Vagina (tissue), 2 donors: ENCODE measurements at regions not wholly inside any gene's neighbourhood (a gene's known extent, or its start where the extent isn't known, plus 50 kb on each side); places are given as distances from the start of the nearest gene placed in this dataset.

ENCODE experiments used
- DNase-seq, 2 donors: peaks; one replicate each; pipeline ENCODE4 v3.0.0-alpha.2; 2017; ENCODE audit errors: extremely low spot score in 2 of 2
- H3K27ac ChIP-seq: fragments of 200-600 bp; sonication (generic); one replicate; pipeline ENCODE4 v1.5.1; 2019
- H3K27me3 ChIP-seq: fragments of 200-600 bp; sonication (generic); one replicate; pipeline ENCODE4 v1.5.1; 2019
- H3K36me3 ChIP-seq, 2 donors: fragments of 200-600 bp; sonication (generic); one replicate each; pipeline ENCODE4 v1.5.1; 2017 to 2019
- H3K4me1 ChIP-seq: fragments of 200-600 bp; sonication (generic); one replicate; pipeline ENCODE4 v1.5.1; 2019
- H3K4me3 ChIP-seq, 2 donors: fragments of 200-600 bp; sonication (generic); 1 replicate in 1 of 2; 2 replicates in 1 of 2; pipeline ENCODE4 v1.5.1; 2016 to 2019
- H3K9me3 ChIP-seq: fragments of 200-600 bp; sonication (generic); one replicate; pipeline ENCODE4 v1.5.1; 2019
- CTCF ChIP-seq, 3 experiments: fragments of 450-650 bp in 2 of 3; fragments of 200-600 bp in 1 of 3; sonication (generic) in 1 of 3; IDR thresholded peaks; one replicate each; pipeline ENCODE4 v1.5.1; 2017 to 2019; ENCODE audit warnings: antibody characterized with exemption in 3 of 3, mild to moderate bottlenecking in 2 of 3, moderate library complexity in 2 of 3
- POLR2A ChIP-seq, 2 donors: fragments of 450-650 bp; IDR thresholded peaks; one replicate each; pipeline ENCODE4 v1.6.1; 2017; ENCODE audit warnings: antibody characterized with exemption in 2 of 2, mild to moderate bottlenecking in 2 of 2, moderate library complexity in 2 of 2
- POLR2AphosphoS5 ChIP-seq, 2 donors: sonication (generic); formaldehyde crosslinking; IDR thresholded peaks; one replicate each; pipeline ENCODE4 v1.9.0; 2017; ENCODE audit warnings: antibody characterized with exemption in 2 of 2, mild to moderate bottlenecking in 2 of 2, low read depth in 1 of 2; ENCODE audit not compliant: insufficient read depth in 1 of 2
- intact Hi-C: fragments of 100-400 bp; cut with DNase I; formaldehyde crosslinking; loops from one replicate; pipeline ENCODE4 v1.15.1; 2023

DNA sequence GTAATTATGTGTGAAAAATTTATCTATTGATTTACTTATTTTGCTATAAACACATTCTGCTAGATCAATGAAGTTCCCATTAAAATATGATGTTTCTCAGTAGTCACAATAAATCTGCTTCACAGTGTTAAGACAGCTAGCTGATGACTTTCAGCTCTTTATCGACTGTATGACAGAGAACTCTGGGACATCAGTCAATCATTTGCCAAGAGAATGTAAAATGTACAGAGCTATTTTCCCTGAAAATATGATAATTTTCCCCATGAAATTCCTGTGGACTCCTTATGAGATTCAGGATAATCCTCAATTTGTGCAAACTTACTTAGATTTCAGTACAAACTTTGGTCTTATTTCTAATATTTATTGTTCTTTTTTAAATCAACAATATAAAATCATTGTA is 430.5 kb downstream of the SLITRK6 start:
- Histone ChIP-seq H3K36me3 (no peaks in the 10 kb centered on the region), H3K27ac (no peak overlapping the region), H3K27me3 (no peaks in the 10 kb centered on the region), H3K4me3 (no peak overlapping the region), H3K9me3 (no peaks in the 10 kb centered on the region), H3K4me1 (no peaks in the 10 kb centered on the region)
- TF ChIP-seq CTCF (IDR thresholded peaks at IDR 0.05) (no peak), POLR2AphosphoS5 (IDR thresholded peaks at IDR 0.05; ENCODE audit: insufficient read depth in 1 of 2, low read depth in 1 of 2) (no peak), POLR2A (IDR thresholded peaks at IDR 0.05) (no peak)
- no peak for DNase-seq
- intact Hi-C loops: no loop called here

DNA sequence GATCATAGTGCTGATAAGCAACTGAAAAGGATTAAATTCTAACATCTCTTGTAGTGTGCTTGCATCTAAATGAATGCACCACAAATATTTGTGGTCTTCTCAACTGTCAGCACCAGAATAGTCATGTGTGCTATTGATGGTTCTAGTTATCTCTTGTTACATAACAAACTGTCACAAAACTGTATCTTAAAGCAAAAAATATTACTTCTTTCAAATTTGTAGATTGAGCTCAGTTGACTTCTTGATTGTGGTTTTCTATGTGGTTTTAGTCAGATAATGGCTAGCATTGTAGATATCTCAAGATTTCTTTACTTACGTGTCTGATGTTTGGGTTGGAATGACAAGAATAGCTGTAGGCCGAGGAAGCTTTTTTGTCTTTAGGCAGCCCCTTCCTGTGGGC is 431.3 kb downstream of the SLITRK6 start:
- no peak for TF ChIP-seq POLR2AphosphoS5 (IDR thresholded peaks at IDR 0.05; ENCODE audit: insufficient read depth in 1 of 2, low read depth in 1 of 2)
- TF ChIP-seq POLR2A (IDR thresholded peaks at IDR 0.05): no peak
- TF ChIP-seq CTCF (IDR thresholded peaks at IDR 0.05): no peak
- Histone ChIP-seq H3K36me3 (no peaks in the 10 kb centered on the region), H3K9me3 (no peaks in the 10 kb centered on the region), H3K4me1 (no peaks in the 10 kb centered on the region), H3K27ac (no peak overlapping the region), H3K4me3 (no peak overlapping the region), H3K27me3 (no peaks in the 10 kb centered on the region)
- intact Hi-C loops: no loop called here
- DNase-seq: no peak

- intact Hi-C loops: no loop called here
Observed at GRCh38 chr13:85366759-85367417, 432.3 kb downstream of the SLITRK6 start.

GRCh38 chr13:85363504-85363903 is 435.7 kb downstream of the SLITRK6 start:
- intact Hi-C loops: no loop called here
- Histone ChIP-seq H3K4me3 (no peak overlapping the region), H3K4me1 (no peaks in the 10 kb centered on the region), H3K9me3 (no peaks in the 10 kb centered on the region), H3K27ac (no peak overlapping the region), H3K27me3 (no peaks in the 10 kb centered on the region), H3K36me3 (no peaks in the 10 kb centered on the region)
- TF ChIP-seq POLR2A (IDR thresholded peaks at IDR 0.05) (no peak), POLR2AphosphoS5 (IDR thresholded peaks at IDR 0.05; ENCODE audit: insufficient read depth in 1 of 2, low read depth in 1 of 2) (no peak), CTCF (IDR thresholded peaks at IDR 0.05) (no peak)
- no peak for DNase-seq

More at GRCh38 chr13:85366759-85367417, 432.3 kb downstream of the SLITRK6 start:
- Histone ChIP-seq H3K27me3 (no peaks in the 10 kb centered on the region), H3K9me3 (no peaks in the 10 kb centered on the region), H3K36me3 (no peaks in the 10 kb centered on the region), H3K27ac (no peak overlapping the region), H3K4me3 (no peak overlapping the region), H3K4me1 (no peaks in the 10 kb centered on the region)
- no peak for TF ChIP-seq CTCF (IDR thresholded peaks at IDR 0.05)
- TF ChIP-seq POLR2AphosphoS5 (IDR thresholded peaks at IDR 0.05; ENCODE audit: insufficient read depth in 1 of 2, low read depth in 1 of 2): no peak
- no peak for TF ChIP-seq POLR2A (IDR thresholded peaks at IDR 0.05)
- DNase-seq: no peak

GRCh38 chr13:85362980-85363379 is 436.2 kb downstream of the SLITRK6 start:
- DNase-seq: no peak
- no peaks in the 10 kb centered on the region for H3K4me1 ChIP-seq
- H3K27me3 ChIP-seq: no peaks in the 10 kb centered on the region
- no peaks in the 10 kb centered on the region for H3K9me3 ChIP-seq
- intact Hi-C loops: no loop called here
- TF ChIP-seq POLR2A (IDR thresholded peaks at IDR 0.05) (no peak), POLR2AphosphoS5 (IDR thresholded peaks at IDR 0.05; ENCODE audit: insufficient read depth in 1 of 2, low read depth in 1 of 2) (no peak), CTCF (IDR thresholded peaks at IDR 0.05) (no peak)
- no peaks in the 10 kb centered on the region for H3K36me3 ChIP-seq
- H3K27ac ChIP-seq: no peak overlapping the region
- H3K4me3 ChIP-seq: no peak overlapping the region
